HL-60/S4 treated with retinoic acid at 250 ng/mL for 4 days and 3 days (cell line): ENCODE measurements at regions not wholly inside any gene's neighbourhood (a gene's known extent, or its start where the extent isn't known, plus 50 kb on each side); places are given as distances from the start of the nearest gene placed in this dataset.

Experiments
- in situ Hi-C: fragments of 300-500 bp; cut with MboI; formaldehyde crosslinking; loops from 2 replicates; pipeline ENCODE4 v1.7.0; 2022; ENCODE audit warnings: low sequenced_read_pairs

- in situ Hi-C loops = no loop called here
These were observed 172.1 kb upstream of the SLC7A11 start for GRCh38 chr4:138414202-138414601.

- in situ Hi-C loops = no loop called here
These were observed 171.1 kb upstream of the SLC7A11 start for GRCh38 chr4:138413273-138413672.

DNA sequence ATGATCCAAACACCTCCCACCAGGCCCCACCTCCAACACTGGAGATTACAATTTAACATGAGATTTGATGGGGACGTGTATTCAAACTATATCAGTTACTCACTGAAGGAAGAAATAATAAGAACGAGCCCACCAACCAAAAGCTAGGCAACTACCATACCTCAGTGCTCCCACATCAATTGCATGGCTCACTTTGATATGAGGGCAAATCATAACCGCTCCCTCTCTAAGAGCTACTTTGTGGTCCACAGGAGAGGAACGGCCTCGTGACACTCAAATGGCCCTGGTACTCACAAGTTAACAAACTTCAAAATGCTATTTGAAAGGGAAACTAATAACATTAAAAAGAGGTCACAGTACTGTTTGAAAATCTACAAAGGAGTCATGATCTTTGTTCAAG lies 170.7 kb upstream of the SLC7A11 start:
- in situ Hi-C loops = no loop called here

DNA sequence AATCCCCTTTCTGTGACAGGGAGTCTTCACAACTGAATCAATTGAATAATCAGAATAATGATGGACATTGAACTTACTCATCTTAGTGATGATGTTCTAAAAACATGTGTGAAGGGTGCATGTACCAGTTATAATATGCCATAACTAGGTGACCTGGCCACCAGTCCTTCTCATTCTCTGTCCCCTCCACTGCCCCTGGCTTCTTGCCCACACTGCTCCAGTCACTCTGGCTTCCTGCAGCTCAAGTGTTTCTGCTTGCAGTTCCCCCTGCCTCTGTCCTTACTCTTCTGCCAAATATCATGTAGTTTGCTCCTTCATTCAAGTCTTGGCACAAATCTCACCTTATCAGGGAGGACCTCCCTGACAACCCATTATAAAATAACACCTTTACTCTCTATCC lies 168.1 kb upstream of the SLC7A11 start:
- in situ Hi-C loops = no loop called here

GRCh38 chr4:138409670-138410069 lies 167.5 kb upstream of the SLC7A11 start:
- in situ Hi-C loops = no loop called here

GRCh38 chr4:138408758-138409157 lies 166.6 kb upstream of the SLC7A11 start:
- in situ Hi-C loops = no loop called here

GRCh38 chr4:138407329-138407728 lies 165.2 kb upstream of the SLC7A11 start:
- in situ Hi-C loops = no loop called here

DNA sequence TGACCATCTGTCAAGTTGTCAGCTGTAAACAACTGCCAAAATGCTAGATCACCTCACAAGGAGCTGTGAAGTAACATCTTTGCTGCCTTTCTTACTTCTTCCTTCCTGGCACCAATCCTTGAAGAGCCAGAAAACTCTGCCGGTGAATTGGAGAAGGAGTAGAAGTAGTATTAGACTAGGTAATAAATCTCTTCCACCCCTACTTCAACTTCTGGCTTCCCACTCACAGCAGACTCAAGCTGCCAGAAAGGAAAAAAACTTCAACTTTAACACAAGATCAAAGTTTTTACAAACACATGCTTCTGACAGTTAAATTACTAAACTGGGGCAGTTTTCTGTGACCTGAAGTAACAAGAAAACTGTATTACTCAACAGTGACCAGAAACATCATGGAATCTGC lies 164.7 kb upstream of the SLC7A11 start:
- in situ Hi-C loops = no loop called here

GRCh38 chr4:138405934-138406567 lies 163.9 kb upstream of the SLC7A11 start:
- in situ Hi-C loops = no loop called here

DNA sequence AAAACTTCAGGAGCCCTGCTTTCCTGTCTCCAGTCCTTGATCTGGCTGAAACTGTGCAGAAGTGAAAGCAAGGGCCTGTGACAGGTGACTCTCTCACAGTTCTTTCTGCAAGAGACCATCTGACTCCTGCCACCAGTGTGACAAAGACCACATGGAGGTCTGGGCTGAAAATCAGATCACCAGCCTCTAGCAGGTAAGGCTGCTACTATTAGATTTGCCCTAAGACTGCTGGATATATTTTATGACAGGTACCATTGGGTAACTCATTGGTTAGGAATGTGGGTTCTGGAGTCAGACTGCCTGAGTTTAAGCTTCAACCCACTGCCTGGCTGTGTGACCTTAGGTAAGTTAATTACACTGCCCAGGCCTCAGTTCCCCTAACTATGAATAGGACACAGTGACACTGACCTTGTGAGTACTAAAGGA lies 163.3 kb upstream of the SLC7A11 start:
- in situ Hi-C loops = no loop called here

DNA sequence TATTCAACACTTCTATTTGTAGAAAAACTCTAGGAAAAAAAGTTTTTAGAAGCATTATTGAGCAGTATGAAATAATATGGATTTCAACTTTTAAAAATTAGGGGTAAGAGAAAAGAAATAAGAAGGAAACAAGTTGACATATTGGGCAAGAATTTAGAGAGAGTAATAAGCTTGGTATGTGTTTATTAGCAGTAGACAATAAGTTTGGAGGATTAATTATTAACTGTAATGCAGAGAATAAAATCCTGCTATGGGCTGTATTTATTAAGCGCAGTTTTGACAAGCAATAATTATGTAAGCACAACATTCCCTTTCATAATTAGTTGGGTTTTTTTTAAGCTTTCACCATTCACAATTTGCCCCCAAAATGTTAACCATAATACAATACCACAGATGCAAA lies 162.7 kb upstream of the SLC7A11 start:
- in situ Hi-C loops = no loop called here

DNA sequence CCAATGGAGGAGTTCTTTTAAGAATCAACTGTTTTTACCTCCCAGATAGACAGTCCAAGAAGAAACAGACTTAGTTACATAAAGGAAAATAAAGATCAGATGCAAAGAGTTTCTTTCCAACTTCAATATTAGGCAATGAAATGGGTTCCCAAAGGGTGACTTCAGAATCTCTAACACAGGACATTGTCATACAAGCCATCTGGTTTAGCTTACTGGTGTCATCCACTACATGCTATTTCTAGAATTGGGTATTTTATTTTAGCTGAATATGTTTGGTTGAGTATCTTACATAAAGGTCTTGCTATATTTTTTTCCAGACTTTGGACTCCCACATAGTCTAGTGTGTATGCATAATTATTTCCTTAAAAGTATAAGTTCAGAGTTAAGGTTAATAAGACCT lies 162.1 kb upstream of the SLC7A11 start:
- in situ Hi-C loops = no loop called here

GRCh38 chr4:138401334-138401733 lies 159.2 kb upstream of the SLC7A11 start:
- in situ Hi-C loops = no loop called here

DNA sequence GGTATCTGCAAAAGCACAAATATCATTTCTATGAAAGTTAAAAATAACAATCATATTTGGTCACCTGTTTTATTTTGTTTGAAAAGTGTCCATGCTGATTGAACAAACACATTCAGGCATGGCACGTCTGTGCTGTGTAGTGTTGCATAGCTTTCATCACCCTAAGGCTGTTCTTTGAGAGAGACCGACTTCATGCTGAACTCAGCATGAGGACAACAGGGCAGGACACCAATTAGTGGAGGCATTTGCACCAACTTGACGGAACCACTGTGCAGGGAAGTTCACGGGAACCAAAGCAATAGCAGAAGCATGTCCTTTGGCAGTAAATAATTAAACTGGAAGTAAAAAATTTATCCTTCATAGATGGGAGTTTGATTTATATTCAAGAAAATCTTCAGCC lies 158.4 kb upstream of the SLC7A11 start:
- in situ Hi-C loops = no loop called here

DNA sequence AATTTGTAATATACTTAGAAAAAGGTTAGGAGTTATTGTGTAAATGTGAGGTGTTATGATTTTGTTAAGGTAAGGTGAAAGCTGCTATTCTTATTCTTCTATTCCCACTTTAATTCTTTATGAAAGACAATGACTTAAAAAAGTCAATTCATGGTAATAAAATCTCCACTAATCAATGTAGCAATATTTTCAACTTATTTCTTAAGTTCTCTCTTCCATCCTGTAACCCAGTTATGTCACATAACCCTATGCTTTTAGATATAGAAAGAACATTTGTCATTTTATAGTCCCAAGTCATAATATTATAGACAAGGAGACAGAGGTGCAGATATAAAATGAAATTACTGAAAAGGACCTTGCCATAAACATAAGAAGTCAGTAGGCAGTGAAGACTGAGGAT lies 157.9 kb upstream of the SLC7A11 start:
- in situ Hi-C loops = no loop called here

DNA sequence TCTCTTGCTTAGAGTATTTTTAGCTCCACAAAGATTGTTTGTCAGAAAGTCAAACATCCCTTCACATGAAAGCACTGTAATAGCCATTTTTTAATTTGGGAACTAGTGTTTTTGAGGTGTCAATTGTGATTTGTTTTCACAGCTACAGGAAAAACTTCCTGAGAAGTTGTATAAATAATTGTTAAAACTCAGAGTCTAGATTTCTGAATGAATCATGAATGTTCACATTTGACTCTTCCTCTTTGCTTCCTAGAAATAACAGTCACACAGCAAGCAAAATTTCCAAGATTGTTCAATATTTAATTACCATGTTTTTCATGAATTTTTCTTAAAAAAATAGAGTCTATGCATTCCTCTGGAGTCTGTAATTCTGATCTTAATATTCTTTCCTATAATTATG lies 156.9 kb upstream of the SLC7A11 start:
- in situ Hi-C loops = no loop called here

DNA sequence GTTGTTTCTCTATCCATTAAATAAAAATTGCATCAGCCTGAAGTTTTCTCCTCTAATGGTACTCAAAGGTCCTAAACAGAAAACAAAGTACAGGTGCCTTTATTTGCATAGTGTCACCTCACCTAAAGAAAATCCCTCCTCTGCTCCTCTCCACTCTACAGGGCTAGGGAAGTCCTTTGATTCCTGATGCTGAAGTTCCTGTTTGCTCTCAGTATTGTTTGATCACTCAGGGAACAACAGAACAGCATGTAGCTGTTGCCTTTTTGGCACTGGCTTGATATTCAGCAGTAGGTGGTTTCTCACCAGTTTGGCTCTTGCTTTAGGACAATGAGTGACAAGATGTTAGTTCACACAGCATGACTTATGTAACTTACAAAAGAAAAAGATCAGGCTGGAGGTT lies 156.2 kb upstream of the SLC7A11 start:
- in situ Hi-C loops = no loop called here

DNA sequence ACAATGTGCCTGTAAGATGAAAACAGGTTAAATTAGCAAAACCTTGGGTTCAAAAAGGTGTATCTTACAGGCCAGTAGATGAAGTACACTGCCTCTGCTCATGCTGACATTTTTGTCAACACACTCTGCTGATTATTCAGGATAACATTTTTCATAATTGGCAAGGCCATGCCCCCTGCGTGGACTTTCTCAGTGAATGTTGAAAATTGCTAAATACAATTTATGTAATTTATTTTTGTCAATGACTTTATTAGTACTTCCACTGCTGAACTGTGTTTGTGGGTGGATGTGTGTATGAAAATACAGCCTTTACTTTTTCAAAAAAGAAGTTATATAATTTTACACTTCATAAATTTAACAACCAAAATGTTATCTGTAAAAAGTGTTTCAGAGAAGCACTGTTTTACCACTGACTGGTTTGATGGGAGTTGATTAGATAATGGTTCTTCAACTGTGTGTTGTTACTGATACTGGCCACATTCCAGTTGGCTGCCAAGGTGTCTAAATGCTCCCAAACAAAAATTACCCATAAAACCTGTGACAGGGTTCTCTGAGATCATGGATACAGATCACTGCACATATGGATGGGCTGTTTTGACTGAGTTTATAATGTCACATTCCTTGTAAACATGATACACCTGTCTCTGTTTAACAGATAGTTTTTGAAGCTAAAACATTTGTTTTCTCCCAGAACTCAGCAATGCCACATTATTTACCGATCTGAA lies 151.9 kb upstream of the SLC7A11 start:
- in situ Hi-C loops = no loop called here

DNA sequence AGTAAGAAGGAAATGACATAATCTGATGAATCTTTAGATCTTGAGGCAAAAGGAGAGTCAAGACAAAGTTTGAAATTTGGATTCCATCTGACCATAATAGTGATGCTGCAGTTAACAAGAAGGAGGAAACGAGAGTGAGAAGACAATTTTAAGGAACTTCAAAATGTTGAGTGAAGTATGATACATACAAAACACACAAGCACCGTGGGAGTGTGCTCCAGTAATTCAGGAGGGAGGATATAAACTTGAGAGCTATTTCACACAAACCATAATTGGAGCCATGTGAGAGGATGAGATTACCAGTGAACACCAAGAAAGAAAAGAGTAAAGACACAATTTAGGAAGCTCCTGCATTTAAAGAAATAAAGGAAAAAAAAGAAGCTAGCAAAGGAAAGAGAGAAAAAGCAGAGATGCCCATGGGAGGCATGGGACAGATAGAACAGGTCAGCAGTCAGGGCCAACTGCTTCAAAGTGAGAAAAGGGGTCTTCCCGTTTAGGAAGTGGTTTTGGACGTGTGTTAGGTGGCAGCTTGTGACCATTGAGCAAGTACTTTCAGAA lies 150.7 kb upstream of the SLC7A11 start:
- in situ Hi-C loops = no loop called here

DNA sequence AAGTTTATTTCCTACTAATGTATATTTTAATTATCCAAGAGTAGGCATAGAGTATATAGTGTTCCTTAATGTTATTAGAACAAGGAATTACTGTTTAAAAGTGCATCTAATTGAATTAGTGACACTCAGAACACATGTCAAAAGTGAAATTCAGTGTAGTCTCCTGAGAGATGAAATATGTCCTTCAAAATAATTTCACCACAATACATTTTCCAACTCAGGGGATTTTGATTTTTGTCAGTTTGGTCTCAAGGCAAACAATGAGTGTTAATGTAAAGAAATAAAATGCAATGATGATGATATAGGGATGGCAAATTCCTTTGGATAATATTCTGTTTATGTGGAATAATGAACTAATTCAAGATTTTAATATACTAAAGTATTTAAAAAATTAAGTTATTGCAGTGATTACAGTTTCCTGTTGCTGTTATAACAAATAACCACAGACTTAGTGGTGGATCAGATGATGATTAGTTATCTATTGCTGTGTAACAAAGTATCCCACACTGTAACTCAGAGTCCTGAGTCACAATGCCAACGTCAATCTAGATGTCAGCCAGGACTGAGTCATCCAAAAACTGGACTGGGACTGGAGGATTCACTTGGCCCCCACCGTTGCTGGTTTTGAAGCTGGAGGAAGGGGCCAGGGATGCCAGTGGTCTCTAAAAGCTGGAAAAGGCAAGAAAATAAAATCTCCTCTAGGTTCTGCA lies 148.0 kb upstream of the SLC7A11 start:
- in situ Hi-C loops = no loop called here

DNA sequence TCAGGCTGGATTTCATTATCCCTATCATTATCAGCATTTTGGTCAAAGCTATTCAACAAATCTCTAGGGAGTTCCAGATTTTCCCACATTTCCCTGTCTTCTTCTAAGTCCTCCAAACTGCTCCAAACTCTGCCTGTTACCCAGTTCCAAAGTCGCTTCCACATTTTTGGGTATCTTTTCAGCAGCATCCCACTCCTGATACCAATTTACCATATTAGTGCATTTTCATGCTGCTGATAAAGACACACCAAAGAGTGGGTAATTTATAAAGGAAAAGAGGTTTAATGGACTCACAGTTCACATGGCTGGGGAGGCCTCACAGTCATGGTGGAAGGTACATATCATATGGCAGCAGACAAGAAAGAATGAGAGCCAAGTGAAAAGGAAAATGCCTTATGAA lies 132.8 kb upstream of the SLC7A11 start:
- in situ Hi-C loops = no loop called here

DNA sequence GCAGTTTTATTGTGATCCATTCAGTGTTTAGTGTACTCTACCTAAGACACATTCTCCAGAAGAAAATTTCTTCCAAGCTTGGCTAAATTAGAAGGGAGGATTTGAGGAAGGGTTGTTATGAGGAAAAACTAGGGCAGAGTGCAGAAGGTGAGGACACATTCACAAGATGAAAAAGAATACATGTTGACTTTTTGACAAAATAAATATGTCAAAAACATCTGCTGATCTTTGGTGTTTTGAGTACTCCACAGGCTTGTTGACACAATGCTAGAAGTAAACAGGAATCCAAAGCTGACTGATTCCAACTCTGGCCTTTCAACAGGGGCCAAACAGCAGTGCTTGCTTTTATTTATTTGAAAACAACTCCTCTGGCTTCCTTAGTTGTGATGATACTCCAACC lies 125.8 kb upstream of the SLC7A11 start:
- in situ Hi-C loops = no loop called here
